ENCODE measurements at regions not wholly inside any gene's neighbourhood (a gene's known extent, or its start where the extent isn't known, plus 50 kb on each side); places are given as distances from the start of the nearest gene placed in this dataset.

GRCh38 chr14:26067341-26067740 lies 530.5 kb downstream of the NOVA1 start:
- TF ChIP-seq, protein P1, sequence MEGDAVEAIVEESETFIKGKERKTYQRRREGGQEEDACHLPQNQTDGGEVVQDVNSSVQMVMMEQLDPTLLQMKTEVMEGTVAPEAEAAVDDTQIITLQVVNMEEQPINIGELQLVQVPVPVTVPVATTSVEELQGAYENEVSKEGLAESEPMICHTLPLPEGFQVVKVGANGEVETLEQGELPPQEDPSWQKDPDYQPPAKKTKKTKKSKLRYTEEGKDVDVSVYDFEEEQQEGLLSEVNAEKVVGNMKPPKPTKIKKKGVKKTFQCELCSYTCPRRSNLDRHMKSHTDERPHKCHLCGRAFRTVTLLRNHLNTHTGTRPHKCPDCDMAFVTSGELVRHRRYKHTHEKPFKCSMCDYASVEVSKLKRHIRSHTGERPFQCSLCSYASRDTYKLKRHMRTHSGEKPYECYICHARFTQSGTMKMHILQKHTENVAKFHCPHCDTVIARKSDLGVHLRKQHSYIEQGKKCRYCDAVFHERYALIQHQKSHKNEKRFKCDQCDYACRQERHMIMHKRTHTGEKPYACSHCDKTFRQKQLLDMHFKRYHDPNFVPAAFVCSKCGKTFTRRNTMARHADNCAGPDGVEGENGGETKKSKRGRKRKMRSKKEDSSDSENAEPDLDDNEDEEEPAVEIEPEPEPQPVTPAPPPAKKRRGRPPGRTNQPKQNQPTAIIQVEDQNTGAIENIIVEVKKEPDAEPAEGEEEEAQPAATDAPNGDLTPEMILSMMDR (conservative IDR thresholded peaks at IDR 0.05; ENCODE audit: low read depth, low read length) = no peak
- TF ChIP-seq, protein P2, sequence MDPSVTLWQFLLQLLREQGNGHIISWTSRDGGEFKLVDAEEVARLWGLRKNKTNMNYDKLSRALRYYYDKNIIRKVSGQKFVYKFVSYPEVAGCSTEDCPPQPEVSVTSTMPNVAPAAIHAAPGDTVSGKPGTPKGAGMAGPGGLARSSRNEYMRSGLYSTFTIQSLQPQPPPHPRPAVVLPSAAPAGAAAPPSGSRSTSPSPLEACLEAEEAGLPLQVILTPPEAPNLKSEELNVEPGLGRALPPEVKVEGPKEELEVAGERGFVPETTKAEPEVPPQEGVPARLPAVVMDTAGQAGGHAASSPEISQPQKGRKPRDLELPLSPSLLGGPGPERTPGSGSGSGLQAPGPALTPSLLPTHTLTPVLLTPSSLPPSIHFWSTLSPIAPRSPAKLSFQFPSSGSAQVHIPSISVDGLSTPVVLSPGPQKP (IDR thresholded peaks at IDR 0.05; ENCODE audit: borderline replicate concordance, low read depth, low read length) = no peak
- TF ChIP-seq POLR2A (IDR thresholded peaks at IDR 0.05; ENCODE audit: low read depth, low read length) = no peak
- TF ChIP-seq, protein P3, sequence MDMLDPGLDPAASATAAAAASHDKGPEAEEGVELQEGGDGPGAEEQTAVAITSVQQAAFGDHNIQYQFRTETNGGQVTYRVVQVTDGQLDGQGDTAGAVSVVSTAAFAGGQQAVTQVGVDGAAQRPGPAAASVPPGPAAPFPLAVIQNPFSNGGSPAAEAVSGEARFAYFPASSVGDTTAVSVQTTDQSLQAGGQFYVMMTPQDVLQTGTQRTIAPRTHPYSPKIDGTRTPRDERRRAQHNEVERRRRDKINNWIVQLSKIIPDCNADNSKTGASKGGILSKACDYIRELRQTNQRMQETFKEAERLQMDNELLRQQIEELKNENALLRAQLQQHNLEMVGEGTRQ (IDR thresholded peaks at IDR 0.05; ENCODE audit: low read depth, low read length) = no peak
- no peak for TF ChIP-seq BHLHE40 (IDR thresholded peaks at IDR 0.05; ENCODE audit: low read depth, low read length)
- no peak for TF ChIP-seq RFX5 (IDR thresholded peaks at IDR 0.05; ENCODE audit: low read depth, low read length)
- TF ChIP-seq RCOR1 (IDR thresholded peaks at IDR 0.05; ENCODE audit: insufficient replicate concordance, low read length) = no peak
- TF ChIP-seq CEBPB (IDR thresholded peaks at IDR 0.05; ENCODE audit: low read depth, low read length) = no peak
